ENCODE measurements at regions not wholly inside any gene's neighbourhood (a gene's known extent, or its start where the extent isn't known, plus 50 kb on each side); places are given as distances from the start of the nearest gene placed in this dataset.

- DNase-seq (ENCODE audit: low spot score in 2 of 2), result no peak
- Histone ChIP-seq H3K27ac (no peak overlapping the region), H3K36me3 (no peaks in the 10 kb centered on the region), H3K9me3 (no peaks in the 10 kb centered on the region), H3K4me1 (no peaks in the 10 kb centered on the region), H3K4me3 (no peak overlapping the region), H3K27me3 (no peaks in the 10 kb centered on the region)
- TF ChIP-seq, protein P1, sequence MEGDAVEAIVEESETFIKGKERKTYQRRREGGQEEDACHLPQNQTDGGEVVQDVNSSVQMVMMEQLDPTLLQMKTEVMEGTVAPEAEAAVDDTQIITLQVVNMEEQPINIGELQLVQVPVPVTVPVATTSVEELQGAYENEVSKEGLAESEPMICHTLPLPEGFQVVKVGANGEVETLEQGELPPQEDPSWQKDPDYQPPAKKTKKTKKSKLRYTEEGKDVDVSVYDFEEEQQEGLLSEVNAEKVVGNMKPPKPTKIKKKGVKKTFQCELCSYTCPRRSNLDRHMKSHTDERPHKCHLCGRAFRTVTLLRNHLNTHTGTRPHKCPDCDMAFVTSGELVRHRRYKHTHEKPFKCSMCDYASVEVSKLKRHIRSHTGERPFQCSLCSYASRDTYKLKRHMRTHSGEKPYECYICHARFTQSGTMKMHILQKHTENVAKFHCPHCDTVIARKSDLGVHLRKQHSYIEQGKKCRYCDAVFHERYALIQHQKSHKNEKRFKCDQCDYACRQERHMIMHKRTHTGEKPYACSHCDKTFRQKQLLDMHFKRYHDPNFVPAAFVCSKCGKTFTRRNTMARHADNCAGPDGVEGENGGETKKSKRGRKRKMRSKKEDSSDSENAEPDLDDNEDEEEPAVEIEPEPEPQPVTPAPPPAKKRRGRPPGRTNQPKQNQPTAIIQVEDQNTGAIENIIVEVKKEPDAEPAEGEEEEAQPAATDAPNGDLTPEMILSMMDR (IDR thresholded peaks at IDR 0.05), result no peak
- intact Hi-C loops (cut with DNase I), result no loop called here
Measured at GRCh38 chr2:18849841-18850578, 260.6 kb upstream of the NT5C1B start.

DNA sequence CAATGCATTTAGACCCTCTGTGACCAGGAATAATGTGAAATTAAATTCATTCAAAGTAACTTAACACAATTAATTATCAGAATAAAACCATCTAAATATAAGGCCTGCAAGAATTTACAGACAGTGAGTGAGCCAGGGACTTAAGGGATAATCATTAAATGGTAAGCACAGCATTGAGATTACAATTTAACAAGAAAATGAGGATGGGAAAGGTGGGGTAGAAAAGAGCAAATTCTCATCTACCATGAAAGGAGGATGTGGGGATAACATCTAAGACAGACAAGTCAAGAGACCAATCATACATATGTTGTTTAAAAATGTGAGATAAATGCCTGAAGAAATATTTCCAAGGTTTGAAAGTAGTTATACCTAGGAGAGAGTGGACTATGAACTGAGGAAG, 259.3 kb upstream of the NT5C1B start:
- Histone ChIP-seq H3K27ac (no peak overlapping the region), H3K36me3 (no peaks in the 10 kb centered on the region), H3K27me3 (no peaks in the 10 kb centered on the region), H3K9me3 (no peaks in the 10 kb centered on the region), H3K4me1 (no peaks in the 10 kb centered on the region), H3K4me3 (no peak overlapping the region)
- no peak for DNase-seq (ENCODE audit: low spot score in 2 of 2)
- TF ChIP-seq, protein P1 (IDR thresholded peaks at IDR 0.05), result no peak
- intact Hi-C loops (cut with DNase I), result no loop called here

GRCh38 chr2:18845854-18846445, 256.6 kb upstream of the NT5C1B start:
- no peak for DNase-seq (ENCODE audit: low spot score in 2 of 2)
- Histone ChIP-seq H3K27me3 (no peaks in the 10 kb centered on the region), H3K36me3 (no peaks in the 10 kb centered on the region), H3K27ac (no peak overlapping the region), H3K4me3 (no peak overlapping the region), H3K4me1 (no peaks in the 10 kb centered on the region), H3K9me3 (no peaks in the 10 kb centered on the region)
- TF ChIP-seq, protein P1 (IDR thresholded peaks at IDR 0.05), result no peak
- intact Hi-C loops (cut with DNase I), result no loop called here

GRCh38 chr2:18842836-18843235, 253.5 kb upstream of the NT5C1B start:
- intact Hi-C loops (cut with DNase I), result no loop called here
- no peak overlapping the region for H3K27ac ChIP-seq
- TF ChIP-seq, protein P1 (IDR thresholded peaks at IDR 0.05), result no peak
- H3K9me3 ChIP-seq, result no peaks in the 10 kb centered on the region
- H3K4me3 ChIP-seq, result no peak overlapping the region
- no peaks in the 10 kb centered on the region for H3K36me3 ChIP-seq
- no peaks in the 10 kb centered on the region for H3K27me3 ChIP-seq
- no peak for DNase-seq (ENCODE audit: low spot score in 2 of 2)
- H3K4me1 ChIP-seq, result no peaks in the 10 kb centered on the region

GRCh38 chr2:18841248-18842150, 252.1 kb upstream of the NT5C1B start:
- Histone ChIP-seq H3K4me3 (no peak overlapping the region), H3K9me3 (no peaks in the 10 kb centered on the region), H3K27me3 (no peaks in the 10 kb centered on the region), H3K4me1 (no peaks in the 10 kb centered on the region), H3K36me3 (no peaks in the 10 kb centered on the region), H3K27ac (no peak overlapping the region)
- TF ChIP-seq, protein P1 (IDR thresholded peaks at IDR 0.05), result no peak
- intact Hi-C loops (cut with DNase I), result no loop called here
- DNase-seq (ENCODE audit: low spot score in 2 of 2), result no peak
